Hematopoietic multipotent progenitor cell (in vitro differentiated cells): ENCODE measurements at regions not wholly inside any gene's neighbourhood (a gene's known extent, or its start where the extent isn't known, plus 50 kb on each side); places are given as distances from the start of the nearest gene placed in this dataset.

Experiments used
- DNase-seq, 3 donors: peaks; one replicate each; pipeline ENCODE4 v3.0.0-alpha.2; 2011 to 2015; ENCODE audit warnings: low read depth in 2 of 3, low spot score in 2 of 3

GRCh38 chr3:117887901-117888300 lies 1146.7 kb downstream of the IGSF11 start:
- DNase-seq, result no peak

- no peak for DNase-seq
Measured at GRCh38 chr3:117892431-117892841, 1142.2 kb downstream of the IGSF11 start.

- no peak for DNase-seq
Measured at GRCh38 chr3:117893001-117893400, 1141.6 kb downstream of the IGSF11 start.

- DNase-seq, result no peak
Measured at GRCh38 chr3:117893638-117894037, 1141.0 kb downstream of the IGSF11 start.

GRCh38 chr3:117898722-117899522 lies 1135.7 kb downstream of the IGSF11 start:
- no peak for DNase-seq

- no peak for DNase-seq
Measured at GRCh38 chr3:117903226-117903625, 1131.4 kb downstream of the IGSF11 start.

GRCh38 chr3:117910820-117911521 lies 1123.7 kb downstream of the IGSF11 start:
- DNase-seq, result no peak

- DNase-seq, result no peak
Measured at GRCh38 chr3:117912352-117912751, 1122.3 kb downstream of the IGSF11 start.

GRCh38 chr3:117914540-117915100 lies 1120.0 kb downstream of the IGSF11 start:
- DNase-seq, result no peak

- no peak for DNase-seq
Measured at GRCh38 chr3:117916839-117917238, 1117.8 kb downstream of the IGSF11 start.

- DNase-seq, result no peak
Measured at GRCh38 chr3:117919621-117920020, 1115.0 kb downstream of the IGSF11 start.

- no peak for DNase-seq
Measured at GRCh38 chr3:117920253-117920898, 1114.3 kb downstream of the IGSF11 start.

GRCh38 chr3:117921411-117921810 lies 1113.2 kb downstream of the IGSF11 start:
- no peak for DNase-seq

- DNase-seq, result no peak
Measured at GRCh38 chr3:117922039-117922438, 1112.6 kb downstream of the IGSF11 start.

GRCh38 chr3:117926819-117927218 lies 1107.8 kb downstream of the IGSF11 start:
- DNase-seq, result no peak

- no peak for DNase-seq
Measured at GRCh38 chr3:117927825-117928224, 1106.8 kb downstream of the IGSF11 start.

- no peak for DNase-seq
Measured at GRCh38 chr3:117928836-117929235, 1105.8 kb downstream of the IGSF11 start.

GRCh38 chr3:117932441-117932840 lies 1102.2 kb downstream of the IGSF11 start:
- no peak for DNase-seq

- DNase-seq, result no peak
Measured at GRCh38 chr3:117936159-117936558, 1098.5 kb downstream of the IGSF11 start.

- DNase-seq, result no peak
Measured at GRCh38 chr3:117938974-117939373, 1095.7 kb downstream of the IGSF11 start.

- DNase-seq, result no peak
Measured at GRCh38 chr3:117939425-117940027, 1095.1 kb downstream of the IGSF11 start.
